ENCODE measurements at regions not wholly inside any gene's neighbourhood (a gene's known extent, or its start where the extent isn't known, plus 50 kb on each side); places are given as distances from the start of the nearest gene placed in this dataset.

GRCh38 chr20:60950561-60950960, 301.5 kb upstream of the CDH4 start:
- H3K27me3 Mint-ChIP-seq, result peaks cover 1% of the 10 kb centered on the region
- H3K27ac Mint-ChIP-seq, result no peak overlapping the region
- H3K9me3 Mint-ChIP-seq, result no peaks in the 10 kb centered on the region
- no peaks in the 10 kb centered on the region for H3K4me1 Mint-ChIP-seq
- H3K4me3 Mint-ChIP-seq, result no peak overlapping the region
- no peaks in the 10 kb centered on the region for H3K36me3 Mint-ChIP-seq

GRCh38 chr20:60950974-60951373, 301.1 kb upstream of the CDH4 start:
- Mint-ChIP-seq H3K4me1 (no peaks in the 10 kb centered on the region), H3K36me3 (no peaks in the 10 kb centered on the region), H3K9me3 (no peaks in the 10 kb centered on the region), H3K27me3 (peaks cover 1% of the 10 kb centered on the region), H3K27ac (no peak overlapping the region), H3K4me3 (no peak overlapping the region)

GRCh38 chr20:60952861-60953260, 299.2 kb upstream of the CDH4 start:
- Mint-ChIP-seq H3K4me1 (no peaks in the 10 kb centered on the region), H3K27ac (no peak overlapping the region), H3K9me3 (no peaks in the 10 kb centered on the region), H3K27me3 (no peaks in the 10 kb centered on the region), H3K36me3 (no peaks in the 10 kb centered on the region), H3K4me3 (no peak overlapping the region)

GRCh38 chr20:60953321-60953720, 298.7 kb upstream of the CDH4 start:
- no peaks in the 10 kb centered on the region for H3K9me3 Mint-ChIP-seq

GRCh38 chr20:60955706-60956105, 296.4 kb upstream of the CDH4 start:
- no peaks in the 10 kb centered on the region for H3K4me1 Mint-ChIP-seq
- no peaks in the 10 kb centered on the region for H3K9me3 Mint-ChIP-seq
- no peak overlapping the region for H3K4me3 Mint-ChIP-seq
- H3K27ac Mint-ChIP-seq, result no peak overlapping the region
- peaks cover under 1% of the 10 kb centered on the region for H3K27me3 Mint-ChIP-seq
- no peaks in the 10 kb centered on the region for H3K36me3 Mint-ChIP-seq

More at GRCh38 chr20:60953321-60953720, 298.7 kb upstream of the CDH4 start:
- no peaks in the 10 kb centered on the region for H3K27me3 Mint-ChIP-seq
- no peak overlapping the region for H3K4me3 Mint-ChIP-seq
- no peak overlapping the region for H3K27ac Mint-ChIP-seq
- no peaks in the 10 kb centered on the region for H3K4me1 Mint-ChIP-seq
- H3K36me3 Mint-ChIP-seq, result no peaks in the 10 kb centered on the region

GRCh38 chr20:60956194-60956593, 295.9 kb upstream of the CDH4 start:
- H3K36me3 Mint-ChIP-seq, result no peaks in the 10 kb centered on the region

GRCh38 chr20:60957621-60958020, 294.4 kb upstream of the CDH4 start:
- no peaks in the 10 kb centered on the region for H3K4me1 Mint-ChIP-seq
- H3K36me3 Mint-ChIP-seq, result no peaks in the 10 kb centered on the region
- peaks cover 2% of the 10 kb centered on the region for H3K27me3 Mint-ChIP-seq

More at GRCh38 chr20:60956194-60956593, 295.9 kb upstream of the CDH4 start:
- Mint-ChIP-seq H3K4me1 (no peaks in the 10 kb centered on the region), H3K27ac (no peak overlapping the region), H3K27me3 (peaks cover 2% of the 10 kb centered on the region), H3K9me3 (no peaks in the 10 kb centered on the region), H3K4me3 (no peak overlapping the region)

GRCh38 chr20:60959971-60960370, 292.1 kb upstream of the CDH4 start:
- Mint-ChIP-seq H3K4me1 (no peaks in the 10 kb centered on the region), H3K9me3 (no peaks in the 10 kb centered on the region), H3K27me3 (peaks cover 2% of the 10 kb centered on the region), H3K27ac (no peak overlapping the region), H3K36me3 (no peaks in the 10 kb centered on the region), H3K4me3 (no peak overlapping the region)

More at GRCh38 chr20:60957621-60958020, 294.4 kb upstream of the CDH4 start:
- no peak overlapping the region for H3K4me3 Mint-ChIP-seq
- no peaks in the 10 kb centered on the region for H3K9me3 Mint-ChIP-seq
- no peak overlapping the region for H3K27ac Mint-ChIP-seq

- no peak overlapping the region for H3K4me3 Mint-ChIP-seq
Observed at GRCh38 chr20:60960500-60960899, 291.6 kb upstream of the CDH4 start.

GRCh38 chr20:60961551-60961950, 290.5 kb upstream of the CDH4 start:
- Mint-ChIP-seq H3K9me3 (no peaks in the 10 kb centered on the region), H3K36me3 (no peaks in the 10 kb centered on the region), H3K4me3 (no peak overlapping the region), H3K4me1 (no peaks in the 10 kb centered on the region), H3K27ac (no peak overlapping the region), H3K27me3 (peaks cover 5% of the 10 kb centered on the region)

More at GRCh38 chr20:60960500-60960899, 291.6 kb upstream of the CDH4 start:
- H3K4me1 Mint-ChIP-seq, result no peaks in the 10 kb centered on the region
- H3K27me3 Mint-ChIP-seq, result peaks cover 2% of the 10 kb centered on the region
- H3K27ac Mint-ChIP-seq, result no peak overlapping the region
- H3K9me3 Mint-ChIP-seq, result no peaks in the 10 kb centered on the region
- H3K36me3 Mint-ChIP-seq, result no peaks in the 10 kb centered on the region

- Mint-ChIP-seq H3K4me1 (no peaks in the 10 kb centered on the region), H3K36me3 (no peaks in the 10 kb centered on the region), H3K27me3 (peaks cover 6% of the 10 kb centered on the region), H3K4me3 (no peak overlapping the region), H3K27ac (no peak overlapping the region), H3K9me3 (no peaks in the 10 kb centered on the region)
Observed at GRCh38 chr20:60962367-60963045, 289.6 kb upstream of the CDH4 start.

- Mint-ChIP-seq H3K9me3 (no peaks in the 10 kb centered on the region), H3K36me3 (no peaks in the 10 kb centered on the region)
Observed at GRCh38 chr20:60963146-60963545, 288.9 kb upstream of the CDH4 start.

GRCh38 chr20:60964911-60965310, 287.1 kb upstream of the CDH4 start:
- Mint-ChIP-seq H3K27ac (no peak overlapping the region), H3K4me3 (no peak overlapping the region), H3K36me3 (no peaks in the 10 kb centered on the region), H3K27me3 (peaks cover 6% of the 10 kb centered on the region), H3K9me3 (no peaks in the 10 kb centered on the region), H3K4me1 (no peaks in the 10 kb centered on the region)

More at GRCh38 chr20:60963146-60963545, 288.9 kb upstream of the CDH4 start:
- no peaks in the 10 kb centered on the region for H3K4me1 Mint-ChIP-seq
- no peak overlapping the region for H3K27ac Mint-ChIP-seq
- peaks cover 6% of the 10 kb centered on the region for H3K27me3 Mint-ChIP-seq
- H3K4me3 Mint-ChIP-seq, result no peak overlapping the region

GRCh38 chr20:60966031-60966430, 286.0 kb upstream of the CDH4 start:
- H3K4me1 Mint-ChIP-seq, result no peaks in the 10 kb centered on the region
- H3K9me3 Mint-ChIP-seq, result no peaks in the 10 kb centered on the region
- H3K36me3 Mint-ChIP-seq, result no peaks in the 10 kb centered on the region
- peaks cover 4% of the 10 kb centered on the region for H3K27me3 Mint-ChIP-seq
- no peak overlapping the region for H3K27ac Mint-ChIP-seq
- H3K4me3 Mint-ChIP-seq, result no peak overlapping the region

- Mint-ChIP-seq H3K4me1 (no peaks in the 10 kb centered on the region), H3K4me3 (no peak overlapping the region), H3K36me3 (no peaks in the 10 kb centered on the region), H3K27ac (no peak overlapping the region), H3K9me3 (no peaks in the 10 kb centered on the region), H3K27me3 (peaks cover 4% of the 10 kb centered on the region)
Observed at GRCh38 chr20:60966766-60967165, 285.3 kb upstream of the CDH4 start.

- H3K4me1 Mint-ChIP-seq, result no peaks in the 10 kb centered on the region
- H3K9me3 Mint-ChIP-seq, result no peaks in the 10 kb centered on the region
- peaks cover 4% of the 10 kb centered on the region for H3K27me3 Mint-ChIP-seq
- no peaks in the 10 kb centered on the region for H3K36me3 Mint-ChIP-seq
- no peak overlapping the region for H3K27ac Mint-ChIP-seq
- H3K4me3 Mint-ChIP-seq, result no peak overlapping the region
Observed at GRCh38 chr20:60967431-60968316, 284.4 kb upstream of the CDH4 start.
